ENCODE measurements at regions not wholly inside any gene's neighbourhood (a gene's known extent, or its start where the extent isn't known, plus 50 kb on each side); places are given as distances from the start of the nearest gene placed in this dataset.
A peak's percentile ranks its signal among the peaks of the same experiment; 100 is the strongest.

DNA sequence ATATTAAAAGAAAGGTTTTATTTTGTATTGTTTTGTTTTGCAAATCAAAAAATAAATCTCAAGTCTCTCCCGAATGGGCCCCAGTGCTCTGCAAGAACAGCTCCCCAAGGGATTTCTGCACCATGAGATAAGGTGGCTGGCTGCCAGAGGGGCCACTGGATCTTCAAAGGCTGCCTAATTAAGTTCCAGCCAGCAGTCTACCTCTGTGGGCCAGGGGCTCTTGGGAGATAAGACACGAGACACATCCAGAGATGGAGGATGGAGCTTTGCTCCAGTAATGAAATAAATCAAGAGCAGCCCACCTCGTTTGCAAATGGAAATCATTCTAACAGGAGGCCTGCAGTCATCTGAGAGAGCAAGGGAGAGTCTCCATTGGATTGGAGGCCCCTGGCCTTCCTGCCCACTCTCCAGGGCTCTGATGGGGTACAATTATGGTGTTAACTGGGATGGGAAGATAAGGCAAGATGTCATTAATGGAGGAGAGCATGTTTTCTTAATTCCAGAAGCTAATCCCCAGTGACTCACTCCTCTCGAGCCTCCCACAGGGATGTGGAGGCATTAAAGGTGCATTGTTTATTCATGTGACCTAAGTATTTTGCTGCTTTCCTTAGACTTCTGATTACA lies 155.2 kb upstream of the KAZN start:
- ChIA-PET POLR2A (ENCODE audit: low non-redundant PET) (no interaction called here), CTCF (interaction anchor here (0.6 to 0.7 kb wide), 2 partner anchors 88 to 781 kb away, joined by 3 read pairs; no protein-coding TSS in a partner anchor)
- peak; percentile 80 for DNase-seq (ENCODE audit: low spot score)
- no peaks in the 10 kb centered on the region for H3K36me3 ChIP-seq (ENCODE audit: insufficient read depth, low read length, poor library complexity, severe bottlenecking)
- no TSS peak for BruUV-seq (replicated peaks)
- no peaks in the 10 kb centered on the region for H3K9me3 ChIP-seq (ENCODE audit: low read depth, low read length, poor library complexity, severe bottlenecking)
- H3K4me3 ChIP-seq (ENCODE audit: low read depth, low read length, poor library complexity, severe bottlenecking) = no peak overlapping the region
- H3K4me1 ChIP-seq (ENCODE audit: insufficient read depth, low read length, poor library complexity, severe bottlenecking) = peaks cover 28% of the 10 kb centered on the region
- H3K27me3 ChIP-seq (replicated peaks; ENCODE audit: insufficient read depth, low read depth, low read length, poor library complexity) = no peaks in the 10 kb centered on the region
- H3K27ac ChIP-seq (ENCODE audit: low read depth, low read length, poor library complexity, severe bottlenecking) = no peak overlapping the region
- intact Hi-C loops (cut with micrococcal nuclease; ENCODE audit: unreplicated experiment) = no loop called here
- TF ChIP-seq EZH2 (IDR thresholded peaks at IDR 0.05; ENCODE audit: borderline replicate concordance, low read depth, low read length, poor library complexity, severe bottlenecking) = no peak

DNA sequence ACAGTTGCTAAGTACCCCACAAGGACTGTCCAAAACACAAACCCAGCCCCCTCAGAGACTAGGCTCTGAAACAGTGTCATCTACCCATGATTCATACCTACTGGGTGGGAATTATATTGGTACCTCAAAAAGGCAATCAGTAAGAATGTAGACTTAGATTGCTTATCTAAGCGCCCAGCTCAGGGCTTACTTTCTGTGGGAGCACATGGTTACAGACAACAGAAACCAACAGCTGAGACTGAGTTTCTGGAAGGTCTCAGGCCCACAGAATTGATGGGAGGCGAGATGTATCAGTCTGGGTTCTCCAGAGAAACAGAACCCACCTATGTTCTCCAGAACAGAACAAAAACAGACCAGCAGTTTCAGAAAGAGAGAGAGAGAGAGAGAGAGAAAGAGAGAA lies 147.3 kb upstream of the KAZN start:
- Histone ChIP-seq H3K36me3 (ENCODE audit: insufficient read depth, low read length, poor library complexity, severe bottlenecking) (no peaks in the 10 kb centered on the region), H3K27me3 (replicated peaks; ENCODE audit: insufficient read depth, low read depth, low read length, poor library complexity) (no peaks in the 10 kb centered on the region), H3K27ac (ENCODE audit: low read depth, low read length, poor library complexity, severe bottlenecking) (no peak overlapping the region), H3K4me3 (ENCODE audit: low read depth, low read length, poor library complexity, severe bottlenecking) (no peak overlapping the region), H3K4me1 (ENCODE audit: insufficient read depth, low read length, poor library complexity, severe bottlenecking) (no peaks in the 10 kb centered on the region), H3K9me3 (ENCODE audit: low read depth, low read length, poor library complexity, severe bottlenecking) (no peaks in the 10 kb centered on the region)
- ChIA-PET CTCF (no interaction called here), POLR2A (ENCODE audit: low non-redundant PET) (no interaction called here)
- no TSS peak for BruUV-seq (replicated peaks)
- DNase-seq (ENCODE audit: low spot score) = no peak
- TF ChIP-seq, protein P1, sequence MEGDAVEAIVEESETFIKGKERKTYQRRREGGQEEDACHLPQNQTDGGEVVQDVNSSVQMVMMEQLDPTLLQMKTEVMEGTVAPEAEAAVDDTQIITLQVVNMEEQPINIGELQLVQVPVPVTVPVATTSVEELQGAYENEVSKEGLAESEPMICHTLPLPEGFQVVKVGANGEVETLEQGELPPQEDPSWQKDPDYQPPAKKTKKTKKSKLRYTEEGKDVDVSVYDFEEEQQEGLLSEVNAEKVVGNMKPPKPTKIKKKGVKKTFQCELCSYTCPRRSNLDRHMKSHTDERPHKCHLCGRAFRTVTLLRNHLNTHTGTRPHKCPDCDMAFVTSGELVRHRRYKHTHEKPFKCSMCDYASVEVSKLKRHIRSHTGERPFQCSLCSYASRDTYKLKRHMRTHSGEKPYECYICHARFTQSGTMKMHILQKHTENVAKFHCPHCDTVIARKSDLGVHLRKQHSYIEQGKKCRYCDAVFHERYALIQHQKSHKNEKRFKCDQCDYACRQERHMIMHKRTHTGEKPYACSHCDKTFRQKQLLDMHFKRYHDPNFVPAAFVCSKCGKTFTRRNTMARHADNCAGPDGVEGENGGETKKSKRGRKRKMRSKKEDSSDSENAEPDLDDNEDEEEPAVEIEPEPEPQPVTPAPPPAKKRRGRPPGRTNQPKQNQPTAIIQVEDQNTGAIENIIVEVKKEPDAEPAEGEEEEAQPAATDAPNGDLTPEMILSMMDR (conservative IDR thresholded peaks at IDR 0.05; ENCODE audit: low read depth, low read length) = no peak
- TF ChIP-seq EZH2 (IDR thresholded peaks at IDR 0.05; ENCODE audit: borderline replicate concordance, low read depth, low read length, poor library complexity, severe bottlenecking) = no peak
- intact Hi-C loops (cut with micrococcal nuclease; ENCODE audit: unreplicated experiment) = no loop called here

DNA sequence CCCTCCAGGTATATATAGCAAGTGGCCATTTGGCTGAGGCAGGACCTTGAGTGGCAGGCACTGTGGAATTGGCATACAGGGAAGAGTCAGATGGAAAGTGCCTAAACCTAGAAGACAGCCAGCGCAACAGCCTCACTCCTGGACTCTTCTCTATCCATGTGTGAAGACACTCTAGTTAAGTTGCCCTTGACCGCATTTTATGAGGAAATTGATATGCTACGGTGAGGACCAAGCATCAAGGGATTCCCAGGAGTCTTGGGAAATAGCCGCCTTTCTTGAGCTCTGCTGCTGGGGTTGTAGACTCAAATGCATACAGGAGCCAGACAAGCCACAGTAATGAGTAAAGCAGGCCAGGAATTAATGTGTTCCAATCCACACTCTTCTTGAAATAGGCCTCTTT lies 145.9 kb upstream of the KAZN start:
- H3K4me3 ChIP-seq (ENCODE audit: low read depth, low read length, poor library complexity, severe bottlenecking) = no peak overlapping the region
- no peak for TF ChIP-seq EZH2 (IDR thresholded peaks at IDR 0.05; ENCODE audit: borderline replicate concordance, low read depth, low read length, poor library complexity, severe bottlenecking)
- TF ChIP-seq, protein P1 (conservative IDR thresholded peaks at IDR 0.05; ENCODE audit: low read depth, low read length) = no peak
- H3K27ac ChIP-seq (ENCODE audit: low read depth, low read length, poor library complexity, severe bottlenecking) = no peak overlapping the region
- no peaks in the 10 kb centered on the region for H3K9me3 ChIP-seq (ENCODE audit: low read depth, low read length, poor library complexity, severe bottlenecking)
- BruUV-seq (replicated peaks) = no TSS peak
- H3K4me1 ChIP-seq (ENCODE audit: insufficient read depth, low read length, poor library complexity, severe bottlenecking) = no peaks in the 10 kb centered on the region
- ChIA-PET CTCF (interaction anchor here (0.5 kb wide), 1 partner anchor 100 kb away, joined by 5 read pairs; no protein-coding TSS in a partner anchor), POLR2A (ENCODE audit: low non-redundant PET) (no interaction called here)
- no peak for DNase-seq (ENCODE audit: low spot score)
- intact Hi-C loops (cut with micrococcal nuclease; ENCODE audit: unreplicated experiment) = no loop called here
- H3K27me3 ChIP-seq (replicated peaks; ENCODE audit: insufficient read depth, low read depth, low read length, poor library complexity) = no peaks in the 10 kb centered on the region
- H3K36me3 ChIP-seq (ENCODE audit: insufficient read depth, low read length, poor library complexity, severe bottlenecking) = no peaks in the 10 kb centered on the region

DNA sequence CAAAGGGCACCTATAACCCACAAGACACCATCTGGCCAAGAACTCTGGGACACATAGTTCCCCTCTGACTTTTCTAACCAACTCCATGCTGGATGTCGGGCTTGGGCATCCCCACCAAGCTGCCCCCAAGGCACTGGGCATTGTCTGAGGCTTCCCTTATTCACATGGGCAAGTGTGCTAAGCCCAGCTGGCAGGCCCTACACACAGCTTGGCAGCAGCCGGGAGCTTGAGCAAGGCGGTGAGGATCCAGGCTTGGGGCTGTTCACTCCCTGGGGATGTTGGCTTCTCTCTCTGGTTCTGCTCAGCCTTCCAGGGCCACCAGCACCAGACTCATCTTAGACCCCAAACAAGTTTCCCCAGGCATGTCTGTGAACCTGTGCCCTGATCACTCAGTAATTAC lies 138.3 kb upstream of the KAZN start:
- no peaks in the 10 kb centered on the region for H3K36me3 ChIP-seq (ENCODE audit: insufficient read depth, low read length, poor library complexity, severe bottlenecking)
- no peaks in the 10 kb centered on the region for H3K27me3 ChIP-seq (replicated peaks; ENCODE audit: insufficient read depth, low read depth, low read length, poor library complexity)
- no peaks in the 10 kb centered on the region for H3K9me3 ChIP-seq (ENCODE audit: low read depth, low read length, poor library complexity, severe bottlenecking)
- intact Hi-C loops (cut with micrococcal nuclease; ENCODE audit: unreplicated experiment) = no loop called here
- H3K27ac ChIP-seq (ENCODE audit: low read depth, low read length, poor library complexity, severe bottlenecking) = no peak overlapping the region
- ChIA-PET CTCF (no interaction called here), POLR2A (ENCODE audit: low non-redundant PET) (no interaction called here)
- no TSS peak for BruUV-seq (replicated peaks)
- no peak overlapping the region for H3K4me3 ChIP-seq (ENCODE audit: low read depth, low read length, poor library complexity, severe bottlenecking)
- DNase-seq (ENCODE audit: low spot score) = no peak
- H3K4me1 ChIP-seq (ENCODE audit: insufficient read depth, low read length, poor library complexity, severe bottlenecking) = peaks cover 14% of the 10 kb centered on the region
- TF ChIP-seq, protein P1 (conservative IDR thresholded peaks at IDR 0.05; ENCODE audit: low read depth, low read length) = no peak
- TF ChIP-seq EZH2 (IDR thresholded peaks at IDR 0.05; ENCODE audit: borderline replicate concordance, low read depth, low read length, poor library complexity, severe bottlenecking) = no peak

Data from A673 (cell line).